H1 (cell line): ENCODE measurements at regions not wholly inside any gene's neighbourhood (a gene's known extent, or its start where the extent isn't known, plus 50 kb on each side); places are given as distances from the start of the nearest gene placed in this dataset.

ENCODE experiments used
- CTCF ChIA-PET: fragments of 300-600 bp; sonication (Branson Sonifier 250); formaldehyde crosslinking; loops from one replicate; lab custom pipeline; 2021; ENCODE audit not compliant: partially characterized antibody; lab: Charles Lee
- POLR2A ChIA-PET: fragments of 300-600 bp; sonication (Branson Sonifier 250); formaldehyde crosslinking; loops from one replicate; lab custom pipeline; 2021; ENCODE audit warnings: inconsistent platforms; ENCODE audit not compliant: partially characterized antibody; lab: Charles Lee
- DNase-seq, 2 experiments: peaks; one replicate each; pipeline versions ENCODE4 v3.0.0 to v3.0.0-alpha.2; 2010 to 2022; ENCODE audit warnings: low spot score in 2 of 2, low read depth in 1 of 2, mixed read lengths in 1 of 2
- FAIRE-seq: peaks from 2 replicates; lab custom pipeline; 2011; peaks lifted over from hg19 to GRCh38; lab: Jason Lieb, UNC
- H2AFZ ChIP-seq: 2 replicates; pipeline ENCODE4 v1.8.1; 2012; ENCODE audit warnings: low read length, inconsistent platforms
- H2AK5ac ChIP-seq: 2 replicates; pipeline ENCODE4 v1.6.1; 2013; ENCODE audit warnings: low read depth, low read length
- H2BK120ac ChIP-seq: replicated peaks from 2 replicates; pipeline ENCODE3; 2013; ENCODE audit warnings: low read depth, low read length, inconsistent platforms
- H2BK12ac ChIP-seq: 2 replicates; pipeline ENCODE4 v1.6.1; 2013; ENCODE audit warnings: low read depth, low read length
- H2BK15ac ChIP-seq: 2 replicates; pipeline ENCODE4 v1.6.1; 2013; ENCODE audit warnings: low read length
- H2BK20ac ChIP-seq: 2 replicates; pipeline ENCODE4 v1.6.1; 2013; ENCODE audit warnings: low read length
- H2BK5ac ChIP-seq: 2 replicates; pipeline ENCODE4 v1.6.1; 2013; ENCODE audit warnings: low read depth, low read length
- H3K14ac ChIP-seq: 2 replicates; pipeline ENCODE4 v1.6.1; 2013; ENCODE audit warnings: inconsistent platforms; ENCODE audit not compliant: insufficient read length
- H3K18ac ChIP-seq: 2 replicates; pipeline ENCODE4 v1.6.1; 2013; ENCODE audit warnings: low read length; ENCODE audit errors: extremely low read depth
- H3K23ac ChIP-seq: 2 replicates; pipeline ENCODE4 v1.6.1; 2013; ENCODE audit warnings: inconsistent platforms; ENCODE audit not compliant: insufficient read length
- H3K23me2 ChIP-seq: 2 replicates; pipeline ENCODE4 v1.6.1; 2013; ENCODE audit warnings: low read depth, low read length
- H3K27ac ChIP-seq: 2 replicates; pipeline ENCODE4 v1.6.1; 2011; ENCODE audit warnings: low read depth, low read length, inconsistent platforms
- H3K27me3 ChIP-seq, 4 experiments: replicated peaks in 1 of 4; 1 replicate in 1 of 4; 2 replicates in 3 of 4; pipeline versions ENCODE4 v1.6.1 to v1.8.1; 2011 to 2013; ENCODE audit warnings: low read length in 3 of 4, mild to moderate bottlenecking in 3 of 4, inconsistent platforms in 2 of 4, mixed read lengths in 2 of 4, moderate library complexity in 1 of 4; ENCODE audit not compliant: control insufficient read depth in 3 of 4, insufficient read depth in 3 of 4; ENCODE audit errors: extremely low read depth in 1 of 4
- H3K36me3 ChIP-seq, 4 experiments: 2 replicates each; pipeline versions ENCODE4 v1.6.1 to v1.8.1; 2011 to 2013; ENCODE audit warnings: mild to moderate bottlenecking in 4 of 4, low read length in 3 of 4, moderate library complexity in 2 of 4, control low read depth in 1 of 4, inconsistent platforms in 1 of 4; ENCODE audit not compliant: insufficient read depth in 4 of 4, control insufficient read depth in 2 of 4
- H3K4ac ChIP-seq: replicated peaks from 2 replicates; pipeline ENCODE3; 2013; ENCODE audit warnings: low read length, low read depth, mixed read lengths, inconsistent platforms; ENCODE audit not compliant: insufficient read length
- H3K4me1 ChIP-seq, 4 experiments: replicated peaks in 1 of 4; 1 replicate in 1 of 4; 2 replicates in 3 of 4; pipeline versions ENCODE4 v1.6.1 to v1.8.1; 2011 to 2013; ENCODE audit warnings: low read length in 3 of 4, inconsistent platforms in 2 of 4, mixed read lengths in 1 of 4; ENCODE audit not compliant: insufficient read depth in 4 of 4, control insufficient read depth in 3 of 4
- H3K4me2 ChIP-seq, 2 experiments: 2 replicates each; pipeline versions ENCODE4 v1.6.1 to v1.8.1; 2011 to 2013; ENCODE audit warnings: low read depth in 2 of 2, low read length in 2 of 2, control low read depth in 1 of 2, inconsistent platforms in 1 of 2, mild to moderate bottlenecking in 1 of 2; ENCODE audit not compliant: insufficient read depth in 1 of 2
- H3K4me3 ChIP-seq, 4 experiments: fragments of 200-600, 300-600 bp in 1 of 4; sonication (generic), shearing (Covaris generic), sonication (Bioruptor Twin) in 1 of 4; 2 replicates each; pipeline versions ENCODE4 v1.5.1 to v1.8.1; 2011 to 2016; ENCODE audit warnings: low read length in 4 of 4, low read depth in 3 of 4, control low read depth in 2 of 4, inconsistent platforms in 2 of 4, mild to moderate bottlenecking in 2 of 4, mixed read lengths in 1 of 4, moderate library complexity in 1 of 4; ENCODE audit not compliant: insufficient read depth in 2 of 4; ENCODE audit errors: extremely low read depth in 1 of 4
- H3K56ac ChIP-seq: replicated peaks from 2 replicates; pipeline ENCODE3; 2013; ENCODE audit warnings: low read depth, mild to moderate bottlenecking, mixed read lengths, low read length, inconsistent platforms; ENCODE audit not compliant: insufficient read length
- H3K79me1 ChIP-seq: 2 replicates; pipeline ENCODE4 v1.6.1; 2013; ENCODE audit warnings: low read depth, low read length, control low read depth
- H3K79me2 ChIP-seq, 2 experiments: 2 replicates each; pipeline versions ENCODE4 v1.6.1 to v1.8.1; 2012 to 2013; ENCODE audit warnings: low read length in 2 of 2, mild to moderate bottlenecking in 2 of 2, inconsistent platforms in 1 of 2; ENCODE audit not compliant: insufficient read depth in 2 of 2, control insufficient read depth in 1 of 2
- H3K9ac ChIP-seq, 4 experiments: replicated peaks in 1 of 4; 1 replicate in 1 of 4; 2 replicates in 3 of 4; pipeline versions ENCODE4 v1.6.1 to v1.8.1; 2011 to 2013; ENCODE audit warnings: low read depth in 3 of 4, low read length in 3 of 4, control low read depth in 2 of 4, mild to moderate bottlenecking in 2 of 4, moderate library complexity in 2 of 4, inconsistent platforms in 1 of 4; ENCODE audit errors: extremely low read depth in 1 of 4
- H3K9me3 ChIP-seq, 2 experiments: 2 replicates each; pipeline versions ENCODE4 v1.6.1 to v1.8.1; 2012 to 2013; ENCODE audit warnings: mild to moderate bottlenecking in 2 of 2, moderate library complexity in 2 of 2, control low read depth in 1 of 2, inconsistent platforms in 1 of 2, low read depth in 1 of 2, low read length in 1 of 2, mixed read lengths in 1 of 2; ENCODE audit not compliant: insufficient read depth in 2 of 2
- H4K20me1 ChIP-seq, 2 experiments: replicated peaks in 1 of 2; 2 replicates each; pipeline versions ENCODE3 to v1.8.1; 2011 to 2013; ENCODE audit warnings: inconsistent platforms in 2 of 2, low read length in 2 of 2, mild to moderate bottlenecking in 1 of 2; ENCODE audit not compliant: insufficient read depth in 2 of 2, control insufficient read depth in 1 of 2
- H4K5ac ChIP-seq: 2 replicates; pipeline ENCODE4 v1.6.1; 2013; ENCODE audit warnings: low read length, low read depth, mixed read lengths, inconsistent platforms; ENCODE audit not compliant: insufficient read length
- H4K8ac ChIP-seq: 2 replicates; pipeline ENCODE4 v1.8.0; 2013; ENCODE audit warnings: mild to moderate bottlenecking, moderate library complexity, low read length, inconsistent platforms; ENCODE audit not compliant: insufficient read depth; ENCODE audit errors: extremely low read depth
- H4K91ac ChIP-seq: replicated peaks from 2 replicates; pipeline ENCODE3; 2013; ENCODE audit warnings: low read length, mixed read lengths, inconsistent platforms; ENCODE audit not compliant: insufficient read length
- HDAC6 ChIP-seq: IDR thresholded peaks from one replicate; pipeline ENCODE4 v1.7.1; 2012; ENCODE audit warnings: low read depth, mild to moderate bottlenecking, inconsistent platforms, low read length, moderate library complexity
- WGBS, 2 experiments: shearing (Covaris generic) in 1 of 2; methylation state at CpG; one replicate each; pipeline versions ENCODE4 v1.1.6 to v1.1.7; 2013 to 2015; ENCODE audit warnings: low lambda C conversion rate in 2 of 2, mixed read lengths in 2 of 2, inconsistent platforms in 1 of 2, low coverage in 1 of 2, missing lambda C conversion rate in 1 of 2; ENCODE audit not compliant: insufficient replicate concordance in 2 of 2, insufficient coverage in 1 of 2, insufficient read length in 1 of 2; ENCODE audit errors: extremely low coverage in 1 of 2, missing lambda C conversion rate in 1 of 2; 5-methylcytosine and 5-hydroxymethylcytosine counted together

DNA sequence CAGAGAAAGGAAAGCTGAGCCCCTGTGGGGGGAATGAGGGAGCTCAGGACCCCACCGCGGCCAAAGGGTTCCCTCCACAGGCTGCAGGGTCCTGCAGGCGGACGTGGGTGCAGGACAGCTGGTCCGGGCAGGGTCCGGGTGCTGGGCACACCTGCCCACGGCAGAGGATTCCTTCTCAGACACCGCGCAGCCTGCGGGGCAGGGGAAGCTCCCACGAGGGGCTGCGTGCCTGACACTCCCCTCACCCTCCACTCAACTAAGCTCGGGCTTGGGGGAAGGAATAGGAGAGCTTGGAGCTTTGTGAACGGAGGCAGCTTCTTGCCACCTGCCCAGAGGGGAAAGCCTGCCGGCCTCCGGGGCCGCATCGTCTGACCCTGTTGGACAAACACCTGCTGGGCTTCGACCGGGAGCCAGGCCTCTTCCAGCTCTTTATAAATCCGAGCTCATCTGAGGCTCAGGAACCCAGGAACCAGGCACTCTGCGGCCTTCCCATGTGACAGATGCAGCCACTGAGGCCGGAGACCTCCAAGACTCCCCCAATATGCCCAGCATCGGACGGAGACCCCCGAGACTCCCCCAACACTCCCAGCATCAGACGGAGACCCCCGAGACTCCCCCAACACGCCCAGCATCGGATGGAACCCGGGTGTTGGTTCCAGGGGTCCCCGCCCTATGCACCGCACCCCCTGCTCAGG, 97.3 kb downstream of the PDGFA start:
- Histone ChIP-seq H3K4me1 (peaks cover 0 to 18% (median 7%) of the 10 kb centered on the region in 4 experiments; a peak in 6 of 7 replicates), H3K36me3 (no peaks in the 10 kb centered on the region), H3K18ac (no peak overlapping the region), H2BK12ac (no peak overlapping the region), H2BK20ac (no peak overlapping the region), H3K56ac (no peak overlapping the region), H3K27me3 (no peaks in the 10 kb centered on the region; a peak in 1 of 7 replicates), H3K23me2 (no peaks in the 10 kb centered on the region), H3K9me3 (peaks cover 6 to 12% of the 10 kb centered on the region in 2 experiments), H2BK15ac (no peak overlapping the region), H3K79me2 (no peaks in the 10 kb centered on the region), H3K9ac (no peak overlapping the region), H4K5ac (no peak overlapping the region), H2AFZ (no peak overlapping the region), H3K23ac (no peak overlapping the region), H3K14ac (no peak overlapping the region), H3K79me1 (0 out of 2 replicates have a peak, but pooled peaks cover 2% of the 10 kb centered on the region), H2BK120ac (no peak overlapping the region), H2BK5ac (no peak overlapping the region), H3K4ac (no peak overlapping the region), H3K27ac (no peak overlapping the region), H4K91ac (no peak overlapping the region), H4K20me1 (no peaks in the 10 kb centered on the region), H4K8ac (no peak overlapping the region), H3K4me3 (no peak overlapping the region), H3K4me2 (no peak overlapping the region), H2AK5ac (no peak overlapping the region)
- 88% methylated on average over 22 of the region's 33 CpGs; no CpG with 5 or more reads in 1 of the 2 experiments for WGBS, 2 experiments
- FAIRE-seq (no peak), DNase-seq (no peak)
- POLR2A ChIA-PET, result interaction anchor here (1.7 kb wide), 1 partner anchor 10 kb away, joined by 6 read pairs; no protein-coding TSS in a partner anchor
- CTCF ChIA-PET, result interaction anchor here (0.6 to 1.6 kb wide), 4 partner anchors 11 to 48 kb away, joined by 3 to 7 read pairs (median 3); no protein-coding TSS in a partner anchor
- TF ChIP-seq HDAC6, result no peak
